SH-SY5Y (cell line): ENCODE measurements at regions not wholly inside any gene's neighbourhood (a gene's known extent, or its start where the extent isn't known, plus 50 kb on each side); places are given as distances from the start of the nearest gene placed in this dataset.

ENCODE experiments used
- GATA2 ChIP-seq: IDR thresholded peaks from 2 replicates; pipeline ENCODE4 v1.6.1; 2011; ENCODE audit warnings: mild to moderate bottlenecking, low read depth, low read length
- GATA3 ChIP-seq: IDR thresholded peaks from 2 replicates; pipeline ENCODE4 v1.6.1; 2011; ENCODE audit warnings: low read depth, mild to moderate bottlenecking, low read length, moderate library complexity

DNA sequence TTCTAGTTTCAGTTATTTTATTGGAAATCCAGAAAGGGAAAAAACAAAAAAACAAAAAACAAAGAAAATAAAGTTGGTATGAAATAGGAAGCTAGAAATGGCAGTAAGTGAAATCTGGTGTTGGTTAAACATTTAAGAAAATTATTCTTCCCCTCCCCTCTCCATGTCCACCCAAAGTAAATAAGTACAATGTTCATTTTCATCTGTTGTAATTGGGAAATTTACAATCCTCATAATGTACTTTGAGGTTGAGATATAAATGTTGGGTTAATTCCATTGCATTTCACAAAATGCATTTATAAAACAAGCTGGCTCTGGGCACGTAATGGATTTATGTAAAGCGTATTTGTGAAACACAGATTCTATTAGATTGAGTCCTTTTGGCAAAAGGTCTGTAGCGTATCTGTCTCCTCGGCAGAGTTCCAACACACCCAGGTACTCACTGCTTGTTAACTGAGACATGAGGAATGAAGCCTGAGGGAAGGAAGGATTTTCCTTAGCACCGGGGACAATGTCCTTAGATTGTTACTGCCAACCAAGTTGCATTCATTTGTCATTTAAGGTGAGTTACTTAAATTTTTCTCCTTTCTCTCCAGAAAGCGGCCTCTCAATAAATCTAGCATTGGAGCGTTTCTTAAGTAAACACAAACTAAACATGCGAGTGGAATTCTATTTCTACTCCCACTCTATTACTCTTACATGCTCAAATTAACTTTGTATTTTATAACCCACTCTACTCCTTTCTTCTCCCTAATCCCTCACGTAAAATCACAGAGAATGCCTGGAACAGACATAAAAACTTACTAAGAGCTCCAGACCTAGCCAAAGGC lies 912.3 kb upstream of the WWC1 start:
- TF ChIP-seq GATA3 (no peak), GATA2 (peak; percentile 33; the same call in 1 of the 2 replicates)

DNA sequence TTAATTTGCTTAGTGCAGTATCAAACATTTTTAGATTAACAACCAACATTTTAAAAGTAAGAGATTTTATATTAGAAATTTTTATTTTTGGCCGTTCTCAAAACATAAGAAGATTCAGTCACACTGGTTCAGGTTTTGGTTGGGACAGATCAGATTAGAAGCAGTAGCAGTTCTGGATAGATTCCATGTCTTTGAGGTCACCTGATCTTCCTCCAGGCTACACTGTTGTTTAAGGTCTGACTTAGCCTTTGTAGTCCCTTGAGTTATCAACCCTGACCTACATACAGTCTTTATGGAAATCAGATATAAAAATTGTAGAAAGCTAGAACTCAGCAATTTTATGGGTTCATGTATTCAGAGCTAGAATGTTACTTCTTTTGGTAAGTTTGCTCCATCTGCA lies 910.0 kb upstream of the WWC1 start:
- TF ChIP-seq GATA3 (no peak), GATA2 (no peak)

DNA sequence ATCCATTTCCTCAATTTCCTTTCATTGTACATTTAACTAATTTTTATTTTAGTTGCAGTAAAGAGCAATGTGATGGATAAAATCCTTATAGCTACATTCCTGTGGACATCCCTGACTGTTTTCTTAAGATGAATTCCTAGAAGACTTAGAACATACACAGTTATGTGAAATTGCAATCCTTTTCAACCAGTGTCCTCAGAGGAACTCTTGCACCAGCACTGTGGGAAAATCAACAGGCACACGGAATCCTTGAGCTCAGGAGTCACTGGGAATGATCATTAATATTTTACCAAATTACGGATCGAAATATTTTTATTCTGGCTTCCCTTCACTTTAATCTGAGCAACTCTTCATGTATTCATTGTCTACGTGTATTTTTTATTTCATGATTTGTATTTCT lies 901.9 kb upstream of the WWC1 start:
- TF ChIP-seq GATA2, result no peak

DNA sequence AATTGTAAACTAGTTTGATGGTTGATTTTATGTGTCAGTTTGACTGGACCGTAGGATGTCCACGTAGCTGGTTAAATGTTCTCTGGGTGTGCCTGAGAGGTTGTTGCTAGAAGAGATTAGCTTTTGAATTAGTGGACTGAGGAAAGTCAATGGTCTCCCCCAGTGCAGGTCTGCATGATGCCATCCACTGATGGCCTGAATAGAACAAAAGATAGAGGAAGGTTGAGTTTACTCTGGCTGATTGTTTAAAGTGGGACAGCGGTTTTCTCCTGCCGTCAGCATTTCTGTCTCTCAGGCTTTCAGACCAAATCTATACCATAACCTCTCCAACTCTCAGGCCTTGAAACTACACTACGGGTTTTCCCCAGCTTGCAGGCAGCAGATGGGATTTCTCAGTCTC lies 899.2 kb upstream of the WWC1 start:
- TF ChIP-seq GATA2 (no peak), GATA3 (no peak)

DNA sequence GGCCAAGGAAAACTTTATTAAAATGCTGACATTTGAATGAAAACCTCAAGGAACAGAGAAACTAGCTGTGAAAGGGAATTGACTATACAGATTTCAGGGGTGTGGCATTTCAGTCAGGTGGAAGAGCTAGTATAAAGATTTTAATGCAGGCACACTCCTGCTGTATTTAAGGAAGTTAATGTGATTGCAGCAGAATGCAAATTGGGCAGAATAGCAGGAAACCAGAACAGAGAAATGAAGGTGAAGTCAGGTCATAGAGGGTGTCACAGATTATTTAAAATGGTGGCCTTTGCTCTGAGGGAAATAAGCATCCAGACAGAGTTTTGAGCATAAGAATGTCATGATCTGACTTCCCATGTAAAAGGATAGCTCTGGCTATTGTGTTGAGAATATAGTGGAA lies 898.1 kb upstream of the WWC1 start:
- TF ChIP-seq GATA2 (no peak), GATA3 (no peak)

DNA sequence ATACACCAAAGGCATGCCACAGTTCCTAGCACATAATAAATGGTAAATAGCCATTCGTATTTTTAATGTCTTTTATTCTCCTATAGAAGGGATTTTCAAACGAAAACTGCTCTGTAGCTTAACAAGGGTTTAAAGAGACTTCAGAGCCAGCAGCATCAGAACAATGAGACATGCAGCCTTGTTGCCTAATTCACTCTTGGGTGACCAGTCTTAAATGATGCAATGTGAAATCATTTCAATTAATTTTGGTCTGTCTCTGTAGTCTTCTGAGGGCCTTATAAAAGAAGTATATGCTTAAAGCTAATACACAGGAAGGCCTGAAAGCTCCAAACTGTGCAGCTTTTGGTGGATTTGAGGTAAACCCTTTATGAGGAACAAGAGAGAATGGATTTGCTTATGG lies 888.8 kb upstream of the WWC1 start:
- no peak for TF ChIP-seq GATA3
- TF ChIP-seq GATA2, result no peak

DNA sequence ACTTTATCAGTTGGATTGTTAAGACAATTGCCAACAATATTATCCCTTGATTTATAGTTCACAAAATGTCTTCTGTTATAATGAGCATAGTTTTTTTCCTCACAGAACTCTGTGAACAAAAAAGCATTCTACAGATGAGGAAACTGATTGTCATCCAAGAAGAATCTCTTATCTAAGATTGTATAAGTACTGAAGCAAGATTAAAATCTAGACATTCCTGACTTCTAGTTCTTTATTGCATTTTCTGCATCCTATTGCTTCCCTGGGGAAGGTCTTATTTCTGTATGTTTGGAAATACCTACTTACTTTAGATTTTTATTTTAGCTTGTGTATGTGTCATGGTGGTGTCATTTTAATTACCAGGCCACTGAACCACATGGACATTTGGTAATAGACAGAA lies 884.9 kb upstream of the WWC1 start:
- TF ChIP-seq GATA2 (no peak), GATA3 (no peak)

DNA sequence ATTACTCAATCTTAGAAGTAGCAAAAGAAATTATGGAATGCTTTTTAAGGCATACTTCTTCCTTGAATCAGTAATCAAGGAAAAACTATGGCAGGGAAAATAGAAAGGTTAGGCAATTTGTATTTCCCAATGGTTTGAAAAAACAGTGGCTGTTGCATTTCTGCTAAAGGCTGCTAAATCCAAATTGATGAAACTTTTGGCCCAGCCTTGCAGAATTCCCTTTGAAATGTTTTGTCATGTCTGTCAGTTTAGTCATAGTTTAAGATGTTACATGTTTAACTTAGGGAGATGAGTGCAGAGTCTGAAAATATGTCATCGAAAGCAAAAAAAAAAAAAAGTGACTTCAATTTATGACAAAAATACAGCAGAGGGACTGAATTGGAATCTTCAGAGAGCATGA lies 878.9 kb upstream of the WWC1 start:
- TF ChIP-seq GATA2 (no peak), GATA3 (no peak)

DNA sequence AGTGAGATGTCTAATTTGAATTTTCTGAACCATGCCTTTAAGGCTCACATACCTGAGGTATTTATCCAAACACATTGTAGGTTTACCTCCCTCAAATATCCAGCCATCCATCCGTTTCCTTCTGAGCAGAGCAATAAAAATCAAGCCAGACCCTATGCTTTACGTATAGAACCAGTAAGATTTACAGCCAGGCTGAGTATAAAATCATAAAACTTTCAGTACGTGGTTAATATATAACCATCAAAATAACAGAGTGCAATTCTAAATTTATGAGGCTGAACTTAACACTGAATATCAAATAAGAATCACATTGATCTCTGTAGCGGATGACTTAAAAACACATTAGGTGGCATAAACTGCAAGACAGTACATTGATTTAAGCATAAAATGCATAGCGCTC lies 877.9 kb upstream of the WWC1 start:
- TF ChIP-seq GATA3 (no peak), GATA2 (no peak)

DNA sequence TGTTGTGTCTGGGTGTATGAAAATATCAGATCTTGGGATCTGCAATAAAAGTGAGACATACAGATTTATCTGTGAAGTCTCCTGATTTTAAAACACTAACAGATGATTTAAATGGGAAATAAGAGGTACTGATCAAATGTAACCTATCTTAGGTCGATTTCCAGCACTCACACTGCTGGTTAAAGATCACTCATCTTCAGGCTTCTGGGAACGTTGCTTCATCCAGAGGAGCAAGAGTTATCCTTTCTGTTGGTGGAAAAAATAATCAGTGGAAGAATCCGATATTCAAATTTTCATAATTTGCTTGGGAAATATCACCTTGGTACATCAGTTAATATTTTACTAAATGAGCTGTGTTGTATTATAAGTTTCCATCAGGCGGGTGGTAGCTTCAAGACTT lies 876.8 kb upstream of the WWC1 start:
- TF ChIP-seq GATA3 (no peak), GATA2 (no peak)

DNA sequence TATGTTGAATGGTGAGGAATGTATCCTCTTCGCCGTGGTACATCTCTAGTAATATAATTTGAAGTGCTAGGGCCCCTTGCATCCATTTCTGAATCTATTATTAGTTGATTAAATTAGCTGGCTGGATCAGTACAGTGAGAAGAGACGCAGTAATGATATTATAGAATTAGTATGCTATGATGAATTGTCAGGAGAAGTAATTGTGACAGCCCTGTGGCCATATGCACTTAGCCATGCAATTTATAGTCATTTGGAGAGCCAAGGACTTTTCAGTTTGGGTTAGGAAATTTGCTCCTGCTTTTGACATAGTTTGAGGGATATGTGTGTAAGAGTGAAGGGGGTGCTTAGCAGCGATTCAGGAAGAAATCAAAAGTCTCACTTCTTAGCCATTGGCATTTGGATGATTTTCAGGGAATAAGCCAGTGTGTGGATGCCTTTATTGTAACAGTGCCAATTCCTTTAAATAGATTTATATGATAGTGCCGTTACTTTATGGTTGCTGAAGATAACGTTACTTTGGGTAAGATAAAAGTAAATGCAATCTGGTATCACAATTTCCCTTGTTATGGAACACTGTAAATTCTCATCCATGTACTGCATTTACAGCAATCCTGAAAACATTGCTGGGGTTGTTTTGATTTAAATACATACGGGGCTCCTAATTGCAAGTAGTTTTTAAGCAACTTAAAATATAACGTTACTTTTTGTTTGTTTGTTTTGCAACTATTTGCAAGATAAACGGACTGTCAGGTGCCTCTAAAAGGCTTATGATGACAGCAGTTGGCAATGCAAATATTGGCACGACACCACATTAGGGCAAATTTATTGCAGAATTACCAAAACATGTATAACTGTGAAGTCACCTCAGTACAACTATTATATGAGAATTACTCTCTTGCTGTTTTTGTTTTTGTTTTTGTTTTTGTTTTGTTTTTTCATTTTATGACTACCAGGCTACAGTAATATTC lies 875.4 kb upstream of the WWC1 start:
- TF ChIP-seq GATA2 (peak; percentile 33; the same call in 1 of the 2 replicates), GATA3 (peak; percentile 33)

DNA sequence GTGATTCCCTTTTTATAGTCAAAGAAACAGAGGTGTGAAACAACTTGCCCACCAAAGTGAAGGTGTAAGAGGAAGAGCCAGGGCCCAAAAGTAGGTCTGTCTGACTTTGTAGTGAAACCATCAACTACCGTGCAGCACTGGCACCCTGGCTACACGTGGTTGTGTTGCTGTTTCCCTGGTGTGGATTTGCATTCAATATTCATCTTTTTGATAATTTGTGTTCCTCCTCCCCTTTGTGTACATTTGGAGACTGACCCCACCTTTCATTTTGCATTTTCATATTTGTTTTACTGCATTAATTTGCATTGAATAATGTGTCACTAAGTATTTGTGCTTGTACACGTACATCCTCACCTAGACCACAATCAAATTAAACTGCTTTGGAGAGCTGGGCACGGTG lies 873.8 kb upstream of the WWC1 start:
- no peak for TF ChIP-seq GATA3
- no peak for TF ChIP-seq GATA2

DNA sequence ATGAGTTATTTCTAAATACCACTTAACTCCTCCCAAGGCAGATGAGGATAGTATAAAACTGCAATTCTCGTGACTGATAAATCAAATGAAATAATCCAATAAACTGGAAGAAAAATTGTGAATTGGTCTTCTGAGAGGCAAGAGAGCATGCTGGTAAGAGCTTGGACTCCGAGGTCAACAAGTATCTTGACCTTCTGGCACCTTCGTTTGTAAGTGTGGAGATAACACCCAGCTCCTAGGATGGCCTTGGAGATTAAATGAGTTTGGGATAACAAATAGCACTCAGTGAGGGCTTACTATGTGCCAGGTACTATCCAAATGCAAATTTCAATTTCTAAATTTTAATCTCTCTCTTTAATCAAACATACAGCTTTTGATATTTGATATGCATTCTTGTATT lies 866.3 kb upstream of the WWC1 start:
- TF ChIP-seq GATA3 (no peak), GATA2 (no peak)

DNA sequence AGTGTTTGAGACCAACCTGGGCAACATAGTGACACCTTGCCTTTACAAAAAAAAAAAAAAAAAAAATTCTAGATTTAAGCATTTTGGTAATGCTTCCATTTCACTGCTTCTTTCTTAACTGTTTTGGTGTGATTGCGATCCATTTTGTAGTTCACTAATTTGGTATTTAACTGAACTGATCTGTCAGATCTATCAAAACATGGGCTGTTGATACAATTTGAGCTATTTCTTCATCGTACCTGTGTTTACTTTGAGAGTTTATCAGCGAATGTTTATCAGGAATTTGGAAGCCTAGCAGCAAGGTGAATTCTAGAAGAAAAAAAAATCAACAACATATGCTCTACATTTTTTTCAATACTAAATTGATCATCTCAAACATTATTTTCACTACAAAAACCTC lies 864.9 kb upstream of the WWC1 start:
- TF ChIP-seq GATA3 (no peak), GATA2 (no peak)

DNA sequence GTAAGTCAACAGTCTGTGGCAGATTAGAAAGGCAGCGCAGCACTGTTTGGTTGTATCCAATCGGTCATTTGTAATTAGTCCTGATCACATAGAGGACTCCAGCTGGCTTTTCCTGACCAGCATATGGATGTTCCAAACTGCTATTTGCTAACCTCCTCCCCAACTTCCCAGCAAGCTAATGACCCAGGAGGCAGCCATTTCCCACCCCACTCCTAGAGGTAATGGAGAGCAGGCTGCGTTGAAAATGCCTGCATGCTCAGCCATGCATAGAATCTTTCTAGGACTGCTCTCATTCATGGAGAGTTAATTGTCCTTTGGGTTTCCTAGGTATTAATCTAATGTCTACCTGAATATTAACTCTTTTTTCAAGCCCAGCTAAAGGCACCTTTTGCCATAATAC lies 850.6 kb upstream of the WWC1 start:
- no peak for TF ChIP-seq GATA2
- TF ChIP-seq GATA3, result no peak
